MM.1S (cell line): ENCODE measurements at regions not wholly inside any gene's neighbourhood (a gene's known extent, or its start where the extent isn't known, plus 50 kb on each side); places are given as distances from the start of the nearest gene placed in this dataset.

Experiments used
- EZH2 ChIP-seq: fragments of 300-600 bp; sonication (generic); optimal IDR thresholded peaks from 2 replicates; pipeline ENCODE3; 2017; ENCODE audit warnings: low read depth, mild to moderate bottlenecking, antibody characterized with exemption, low read length, mixed read lengths
- TF ChIP-seq, protein P1 (sequence below): fragments of 300-600 bp; sonication (generic); IDR thresholded peaks from 2 replicates; pipeline ENCODE4 v1.5.1; 2016; ENCODE audit warnings: antibody characterized with exemption, low read length, mixed read lengths

DNA sequence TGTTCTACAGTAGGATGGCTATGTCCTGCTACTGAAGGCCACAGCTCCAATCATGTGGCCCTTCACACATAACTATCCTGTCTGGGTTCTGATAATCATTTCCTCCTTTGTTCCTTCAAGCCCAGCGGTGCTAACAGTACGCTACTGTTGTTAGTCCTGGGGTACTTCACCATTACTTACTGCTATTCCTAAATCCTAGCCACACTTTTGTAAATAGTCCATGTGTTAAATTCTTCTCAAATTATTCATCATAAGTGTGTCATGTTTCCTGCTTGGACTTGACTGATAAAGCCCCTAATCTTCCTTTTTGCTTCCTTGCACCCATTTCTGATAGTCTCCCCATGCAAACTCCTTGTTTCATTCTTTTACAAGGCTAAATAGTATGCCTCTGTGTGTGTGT is 332.6 kb downstream of the FGF13 start:
- TF ChIP-seq, protein P1, sequence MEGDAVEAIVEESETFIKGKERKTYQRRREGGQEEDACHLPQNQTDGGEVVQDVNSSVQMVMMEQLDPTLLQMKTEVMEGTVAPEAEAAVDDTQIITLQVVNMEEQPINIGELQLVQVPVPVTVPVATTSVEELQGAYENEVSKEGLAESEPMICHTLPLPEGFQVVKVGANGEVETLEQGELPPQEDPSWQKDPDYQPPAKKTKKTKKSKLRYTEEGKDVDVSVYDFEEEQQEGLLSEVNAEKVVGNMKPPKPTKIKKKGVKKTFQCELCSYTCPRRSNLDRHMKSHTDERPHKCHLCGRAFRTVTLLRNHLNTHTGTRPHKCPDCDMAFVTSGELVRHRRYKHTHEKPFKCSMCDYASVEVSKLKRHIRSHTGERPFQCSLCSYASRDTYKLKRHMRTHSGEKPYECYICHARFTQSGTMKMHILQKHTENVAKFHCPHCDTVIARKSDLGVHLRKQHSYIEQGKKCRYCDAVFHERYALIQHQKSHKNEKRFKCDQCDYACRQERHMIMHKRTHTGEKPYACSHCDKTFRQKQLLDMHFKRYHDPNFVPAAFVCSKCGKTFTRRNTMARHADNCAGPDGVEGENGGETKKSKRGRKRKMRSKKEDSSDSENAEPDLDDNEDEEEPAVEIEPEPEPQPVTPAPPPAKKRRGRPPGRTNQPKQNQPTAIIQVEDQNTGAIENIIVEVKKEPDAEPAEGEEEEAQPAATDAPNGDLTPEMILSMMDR: no peak
- no peak for TF ChIP-seq EZH2
